GM19397 (cell line): ENCODE measurements at regions not wholly inside any gene's neighbourhood (a gene's known extent, or its start where the extent isn't known, plus 50 kb on each side); places are given as distances from the start of the nearest gene placed in this dataset.

ENCODE experiments used
- ATAC-seq: cut with Tn5 transposase; IDR thresholded peaks from one replicate; pipeline ENCODE4 v1.9.1; 2021; ENCODE audit warnings: mild to moderate bottlenecking, moderate library complexity; ENCODE audit not compliant: unreplicated experiment

DNA sequence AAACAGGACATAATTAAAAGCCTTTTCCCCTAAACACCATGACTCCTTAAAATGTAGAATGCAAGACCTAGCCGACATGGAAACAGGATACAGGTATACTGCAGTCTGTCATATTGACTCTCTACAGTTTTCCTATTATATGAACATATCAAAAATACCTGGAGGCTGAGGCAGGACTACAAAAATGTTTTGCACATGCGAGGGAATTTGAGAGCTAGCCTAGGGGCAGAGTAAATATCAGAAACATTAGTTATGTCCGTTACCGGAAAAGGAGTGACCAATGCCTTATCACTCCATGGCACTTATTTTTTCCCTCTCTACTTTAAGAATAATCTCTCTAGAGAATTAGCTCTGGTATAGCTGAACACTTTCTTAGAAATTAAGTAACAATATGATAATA, 732.3 kb downstream of the TUSC7 start:
- ATAC-seq: no peak

DNA sequence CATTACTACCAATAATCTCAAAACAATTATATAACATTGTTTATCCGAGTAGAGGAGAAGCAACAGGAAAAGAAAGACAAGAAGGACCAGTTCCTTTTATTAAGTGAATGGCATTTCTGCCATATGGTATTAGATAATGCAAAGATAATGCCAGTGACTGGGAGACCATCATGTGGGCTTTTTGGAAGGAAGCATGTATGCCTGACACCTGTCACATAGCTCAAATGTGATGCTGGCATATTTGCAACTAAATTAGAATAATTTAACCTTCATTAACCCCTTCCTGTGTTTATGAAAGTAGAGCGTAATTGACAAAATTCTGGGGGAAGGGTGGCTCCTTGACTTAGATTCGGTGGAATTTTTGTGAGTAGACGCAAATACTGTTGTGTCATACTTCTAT, 733.0 kb downstream of the TUSC7 start:
- ATAC-seq: no peak

DNA sequence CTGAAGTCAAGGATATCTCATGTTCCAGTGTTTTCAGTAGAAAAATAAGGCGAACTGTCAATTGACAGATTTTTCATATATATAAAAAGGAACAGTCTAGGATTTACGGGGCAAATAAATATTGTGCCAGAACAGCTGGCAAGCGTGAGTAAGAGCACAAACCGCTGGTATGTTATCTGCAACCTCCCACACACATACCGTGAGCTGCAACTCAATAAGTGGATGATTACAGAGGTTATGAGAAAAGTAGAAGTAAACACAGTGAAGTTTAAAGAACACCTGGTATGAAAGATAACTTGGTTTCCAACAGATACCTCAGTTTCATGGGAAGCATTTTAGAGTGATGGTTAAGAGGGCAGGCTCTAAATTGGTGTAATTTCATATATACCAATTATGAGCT, 733.4 kb downstream of the TUSC7 start:
- ATAC-seq: no peak

DNA sequence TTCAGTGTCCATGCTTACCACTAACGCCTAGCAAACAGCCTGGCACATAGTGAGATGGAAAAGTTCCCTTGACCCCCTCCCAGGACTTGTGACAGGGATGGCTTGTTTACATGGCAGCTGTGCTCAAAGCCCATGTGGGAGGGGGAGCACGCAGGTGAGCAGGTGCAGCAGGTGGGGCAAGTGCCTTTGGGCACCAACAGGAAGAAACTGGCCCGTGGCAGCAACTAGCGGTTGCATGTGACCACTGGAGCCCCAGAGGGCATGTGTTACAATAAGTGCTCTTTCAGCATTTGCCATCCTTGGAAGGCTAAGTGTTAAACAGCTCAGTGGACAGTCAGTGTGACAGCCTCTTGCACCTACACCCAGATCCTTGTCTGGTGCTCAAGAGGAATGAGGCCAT, 734.6 kb downstream of the TUSC7 start:
- no peak for ATAC-seq

DNA sequence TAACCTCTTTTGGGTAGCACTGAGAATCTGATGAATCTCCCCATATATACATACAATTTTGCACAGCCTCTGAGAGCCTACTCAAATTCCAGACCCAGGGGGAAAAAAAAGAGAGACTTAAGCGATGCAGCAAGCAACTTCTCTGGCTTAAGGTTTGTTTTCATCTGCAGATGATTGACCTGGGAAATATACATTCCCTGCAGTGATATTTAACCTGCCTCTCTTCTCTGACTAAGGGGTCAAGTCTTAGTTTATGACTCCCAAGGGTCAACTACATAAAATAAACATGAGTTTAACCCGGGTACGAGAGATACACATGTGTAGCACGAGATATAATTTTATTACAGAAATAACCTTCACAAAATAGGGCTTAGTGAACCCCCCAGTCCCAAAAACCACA, 737.8 kb downstream of the TUSC7 start:
- ATAC-seq: no peak

DNA sequence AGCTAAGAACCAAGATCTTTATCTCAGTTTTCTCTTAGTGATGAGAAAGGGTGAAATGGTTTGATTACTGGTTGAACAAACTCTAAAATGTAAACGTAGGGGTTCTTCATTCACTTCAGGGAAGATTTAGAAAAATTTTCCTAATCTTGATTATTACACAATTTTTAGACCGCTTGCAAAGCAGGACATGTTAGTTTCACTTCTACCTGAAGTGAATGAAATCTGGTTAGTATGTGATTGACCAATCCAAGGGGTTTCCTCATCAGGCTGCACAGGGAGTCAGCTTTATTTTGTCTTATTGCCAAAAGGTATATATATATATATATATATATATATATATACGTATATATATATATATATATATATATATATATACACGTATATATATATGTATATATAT, 740.4 kb downstream of the TUSC7 start:
- ATAC-seq: no peak

DNA sequence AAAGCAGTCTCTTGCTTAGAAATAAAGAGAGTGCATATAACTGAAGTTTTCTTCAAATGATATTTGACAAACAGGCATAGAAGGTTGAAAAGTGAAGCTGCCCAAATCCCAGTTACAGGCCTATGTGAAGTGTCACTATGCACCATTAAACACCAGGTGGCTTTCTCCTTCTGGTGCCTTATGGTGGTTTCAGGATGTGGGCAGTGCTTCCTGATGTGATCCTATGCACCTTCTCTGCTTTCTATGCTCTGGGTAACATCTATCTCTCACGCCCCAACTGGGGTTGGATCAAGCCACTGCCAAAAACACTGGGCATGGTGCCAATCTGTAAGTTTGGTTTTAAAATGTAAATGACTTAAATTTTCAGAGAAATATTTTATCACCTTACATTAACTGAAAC, 744.7 kb downstream of the TUSC7 start:
- ATAC-seq: no peak

DNA sequence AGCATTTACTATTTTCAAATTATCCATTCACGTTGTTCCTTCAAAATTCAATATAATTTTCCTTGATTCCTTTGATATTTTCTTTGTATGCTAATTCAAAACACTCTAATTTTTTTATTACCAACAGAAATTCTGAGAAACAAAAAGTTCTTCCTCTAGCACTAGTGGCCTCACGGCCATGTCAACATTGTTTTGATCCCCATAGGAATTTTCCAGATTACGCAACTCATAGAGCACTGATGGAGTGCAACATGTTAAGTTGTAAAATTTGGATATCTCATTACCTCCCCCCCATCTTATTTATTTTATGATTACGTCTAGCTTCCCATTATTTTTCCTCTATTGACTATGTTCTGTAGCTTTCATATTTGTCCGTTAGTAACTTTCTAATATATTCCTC, 745.3 kb downstream of the TUSC7 start:
- no peak for ATAC-seq

DNA sequence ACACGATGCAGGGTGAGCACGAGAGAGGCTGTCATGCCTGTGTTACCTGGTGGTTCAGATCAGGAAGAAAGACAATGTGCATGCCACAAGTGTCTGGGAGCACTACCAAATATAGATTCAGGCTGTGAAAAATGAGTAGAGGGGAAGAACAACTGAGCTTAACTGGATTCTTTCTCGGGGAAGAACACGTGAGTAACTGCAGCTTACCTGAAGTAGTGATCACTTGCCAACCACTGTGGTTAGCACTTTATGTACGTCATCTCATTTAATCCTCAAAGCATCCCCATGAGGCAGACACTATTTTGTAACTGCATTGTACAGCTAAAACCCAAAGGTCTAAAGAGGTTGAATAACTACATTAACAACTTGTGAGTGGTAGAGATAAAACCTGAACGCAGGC, 746.2 kb downstream of the TUSC7 start:
- ATAC-seq: no peak

DNA sequence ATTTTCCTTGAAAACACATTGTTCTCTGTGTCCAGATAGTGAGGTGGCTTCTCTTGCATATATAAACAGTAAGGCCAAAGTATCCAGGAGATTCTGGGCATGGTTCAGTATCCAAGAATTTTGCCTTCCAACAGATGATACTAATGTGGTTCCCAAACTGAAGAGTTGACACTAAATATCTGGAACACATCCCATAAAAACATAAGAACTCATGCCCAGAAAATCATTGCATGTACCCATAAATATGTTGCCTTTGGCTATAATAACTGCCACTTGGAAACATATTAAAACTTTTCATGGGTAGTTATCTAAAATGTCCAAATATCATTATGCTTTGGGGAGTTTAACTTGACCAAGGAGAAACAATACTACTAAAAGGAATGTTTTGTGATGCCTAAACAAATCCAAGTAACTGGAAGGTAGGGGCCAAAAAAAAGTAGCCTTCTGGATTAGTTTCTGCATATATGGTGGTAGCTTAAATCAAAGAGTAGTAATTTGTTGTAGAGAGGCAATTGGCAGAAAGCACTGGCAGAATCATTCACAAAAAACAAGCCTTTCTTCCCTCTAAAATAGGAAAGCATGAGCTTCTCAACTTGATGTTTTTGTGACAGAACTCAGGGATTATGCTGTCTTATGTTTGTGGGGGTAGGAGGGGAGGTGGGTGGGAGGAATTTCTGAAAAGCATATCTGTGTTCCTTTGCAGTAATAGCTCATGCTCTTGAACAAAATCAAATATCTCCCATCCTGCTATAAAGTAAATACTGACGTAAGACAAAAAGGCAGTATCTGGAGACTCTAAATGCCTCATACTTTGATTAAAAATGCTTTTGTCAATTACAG, 753.9 kb downstream of the TUSC7 start:
- ATAC-seq: no peak

DNA sequence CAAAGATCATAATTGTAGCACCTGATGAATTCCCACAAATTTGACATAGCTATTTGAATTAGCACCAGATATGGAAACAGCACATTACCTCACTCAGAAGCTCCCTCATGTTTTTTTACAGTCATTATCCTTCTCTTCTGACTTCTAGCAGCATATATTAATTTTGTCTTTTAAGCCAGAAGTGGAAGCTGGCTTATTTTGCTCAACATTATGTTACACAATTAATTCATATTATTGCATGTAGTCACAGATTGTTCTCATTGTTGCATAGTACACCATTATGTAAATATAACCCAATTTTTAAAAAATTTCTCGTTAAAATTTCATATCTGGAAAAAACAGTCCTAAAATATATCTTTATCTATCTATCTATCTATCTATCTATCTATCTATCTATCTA, 762.3 kb downstream of the TUSC7 start:
- ATAC-seq: no peak

DNA sequence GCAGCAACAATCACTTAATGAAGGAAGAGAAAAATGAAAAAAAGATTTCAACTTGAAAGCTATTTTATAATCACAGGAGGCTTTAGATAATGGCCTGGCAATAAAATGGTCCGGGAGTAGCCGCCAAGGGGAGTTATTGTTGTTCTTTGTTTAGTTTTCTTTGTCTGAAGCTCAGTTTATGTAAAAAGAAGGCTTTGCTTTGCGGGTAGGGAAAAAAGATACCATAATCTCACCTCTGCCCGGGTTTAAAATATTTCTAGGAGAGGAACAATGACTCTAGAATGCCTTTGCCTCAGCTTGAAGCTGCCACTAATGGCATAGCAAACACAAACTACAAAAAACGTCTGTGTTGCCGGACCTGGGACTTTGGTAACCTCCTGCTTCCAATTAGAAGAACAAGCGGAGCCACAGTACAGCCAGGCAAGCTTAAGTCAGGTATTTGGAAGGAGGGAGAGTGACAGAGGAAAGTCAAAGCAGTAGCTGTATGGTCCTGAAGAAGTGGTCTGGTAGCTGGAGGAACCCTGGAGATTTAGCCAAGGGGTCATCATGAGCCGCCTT, 764.5 kb downstream of the TUSC7 start:
- ATAC-seq: no peak

DNA sequence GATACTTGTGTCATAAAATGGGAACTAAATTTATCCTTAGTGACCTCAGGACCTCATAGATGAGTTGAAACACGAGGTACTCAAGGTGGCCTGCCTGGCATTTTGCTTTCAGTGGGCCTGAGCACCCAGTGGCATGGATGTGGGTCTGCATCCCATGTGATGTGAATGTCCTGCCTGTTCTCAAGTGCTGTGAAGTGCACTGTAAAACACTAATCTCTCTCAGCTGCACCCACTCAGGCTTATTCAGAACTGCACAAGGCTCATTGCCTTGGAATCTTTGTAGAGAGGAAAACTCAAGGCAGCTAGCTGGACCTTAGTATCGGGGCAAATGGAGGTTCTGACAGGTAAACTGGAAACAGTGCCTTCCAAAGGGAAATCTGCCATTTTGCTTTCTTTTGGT, 767.0 kb downstream of the TUSC7 start:
- ATAC-seq: no peak

DNA sequence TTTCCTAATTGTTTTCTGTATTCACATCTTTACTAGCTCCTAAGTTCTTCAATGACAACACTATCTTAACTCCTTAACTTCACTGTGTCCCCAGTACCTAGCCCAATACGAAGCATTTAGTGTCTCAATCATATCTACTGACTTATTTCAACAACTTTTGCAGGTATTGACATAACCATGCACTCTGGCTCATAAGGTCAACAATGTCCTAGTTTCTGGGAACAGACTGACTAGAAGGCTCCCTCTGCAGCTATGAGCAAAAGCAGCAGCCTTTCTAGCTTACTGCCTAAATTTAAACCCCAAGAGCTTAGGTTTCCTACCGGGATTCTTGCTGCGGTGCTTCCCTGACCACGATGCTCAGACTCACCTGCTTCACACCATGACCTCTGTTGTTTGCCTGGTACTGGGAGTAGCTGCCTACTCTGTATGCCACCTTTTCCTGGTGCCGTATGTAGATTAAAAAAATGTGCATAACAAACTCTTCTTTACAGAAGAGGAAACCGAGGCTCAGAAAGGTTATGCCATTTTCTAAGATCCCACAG, 767.7 kb downstream of the TUSC7 start:
- no peak for ATAC-seq

DNA sequence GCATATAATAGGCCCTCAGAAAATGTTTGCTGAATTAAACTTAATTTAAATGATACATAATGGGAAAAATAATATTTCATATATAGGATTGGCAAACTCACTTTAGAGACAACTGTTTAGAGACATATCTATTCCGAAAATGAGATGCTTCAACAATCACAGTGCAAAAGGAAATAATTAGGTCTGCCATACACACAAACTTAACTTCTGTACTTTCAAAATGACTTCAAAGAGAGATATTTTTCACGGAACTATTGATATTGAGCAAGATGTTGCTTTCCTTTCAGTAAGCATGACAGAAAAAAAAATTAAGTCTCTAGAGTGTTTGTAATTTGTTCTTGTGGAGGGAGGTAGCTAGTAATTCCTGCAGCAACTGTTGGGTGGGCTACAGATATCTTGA, 769.5 kb downstream of the TUSC7 start:
- no peak for ATAC-seq

DNA sequence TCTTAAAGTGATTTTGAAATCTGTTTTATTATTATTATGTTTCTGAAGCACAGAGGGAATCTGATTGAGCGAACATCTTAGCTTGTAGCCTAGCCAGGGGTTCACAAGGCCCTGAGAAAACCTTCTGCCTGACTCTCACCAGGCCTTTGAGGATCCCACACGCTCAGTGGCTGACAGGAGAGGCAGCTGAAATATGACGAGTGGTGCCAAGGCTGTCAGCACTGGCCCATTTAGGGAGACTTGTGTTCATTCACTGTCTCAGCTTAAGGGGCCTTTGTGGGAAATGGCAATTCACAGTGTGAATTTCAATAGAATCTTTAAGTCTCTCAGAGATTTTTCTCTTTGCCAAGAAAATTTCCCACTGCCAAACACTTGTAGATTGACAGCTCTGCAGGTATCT, 770.9 kb downstream of the TUSC7 start:
- no peak for ATAC-seq

DNA sequence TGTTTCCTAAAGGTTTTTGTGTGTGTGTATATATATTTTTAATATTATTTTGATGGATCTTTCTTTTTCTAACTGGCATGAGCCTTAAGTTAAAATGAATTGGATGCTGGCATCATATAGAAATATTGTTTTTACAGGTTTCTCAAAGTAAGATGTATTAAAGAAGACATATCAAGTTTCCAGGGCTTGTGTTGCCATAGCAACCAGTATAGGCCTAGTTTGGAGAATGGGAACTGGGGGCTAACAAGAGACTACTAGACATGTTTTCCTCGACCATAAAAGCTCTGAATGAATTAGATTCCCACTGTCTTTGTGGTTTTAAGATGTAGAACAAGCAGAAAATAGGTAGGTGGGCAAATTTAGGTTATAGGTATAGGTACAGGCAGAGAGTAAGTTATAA, 771.4 kb downstream of the TUSC7 start:
- no peak for ATAC-seq

DNA sequence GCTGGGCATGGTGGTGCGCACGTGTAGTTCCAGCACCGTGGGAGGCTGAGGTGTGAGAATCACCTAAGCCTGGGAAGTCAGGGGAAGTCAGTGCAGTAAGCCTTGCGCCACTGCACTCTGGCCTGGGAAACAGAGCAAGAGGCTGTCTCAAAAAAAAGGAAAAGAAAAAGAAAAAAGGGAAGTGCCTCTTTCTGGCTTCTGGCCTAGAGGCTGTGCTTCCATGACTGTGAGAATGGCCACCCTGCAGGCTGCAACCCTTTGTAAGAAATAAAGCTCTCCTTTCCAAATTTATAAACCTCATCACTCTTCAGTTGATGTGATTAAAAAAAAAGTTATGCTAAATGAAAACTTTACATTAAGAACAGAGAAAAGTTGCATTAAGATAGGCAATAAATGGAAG, 774.3 kb downstream of the TUSC7 start:
- no peak for ATAC-seq

DNA sequence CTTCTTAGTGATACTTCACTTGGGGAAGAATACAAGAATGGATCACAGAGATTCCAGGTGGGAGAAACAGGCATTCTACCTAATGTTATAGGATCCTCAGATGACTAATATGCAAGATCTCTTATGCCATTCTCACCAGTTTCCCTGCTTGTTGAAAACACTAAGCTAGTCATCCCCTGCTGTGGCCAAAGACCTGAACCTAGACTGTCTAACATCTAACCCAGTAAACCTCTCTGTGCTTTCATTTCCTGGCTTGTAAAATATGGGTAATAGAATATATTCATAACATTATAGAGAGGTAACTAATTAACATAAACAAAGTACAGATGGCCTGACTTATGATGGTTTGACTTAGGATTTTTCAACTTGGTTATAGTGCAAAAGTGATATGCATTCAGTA, 776.3 kb downstream of the TUSC7 start:
- ATAC-seq: no peak

DNA sequence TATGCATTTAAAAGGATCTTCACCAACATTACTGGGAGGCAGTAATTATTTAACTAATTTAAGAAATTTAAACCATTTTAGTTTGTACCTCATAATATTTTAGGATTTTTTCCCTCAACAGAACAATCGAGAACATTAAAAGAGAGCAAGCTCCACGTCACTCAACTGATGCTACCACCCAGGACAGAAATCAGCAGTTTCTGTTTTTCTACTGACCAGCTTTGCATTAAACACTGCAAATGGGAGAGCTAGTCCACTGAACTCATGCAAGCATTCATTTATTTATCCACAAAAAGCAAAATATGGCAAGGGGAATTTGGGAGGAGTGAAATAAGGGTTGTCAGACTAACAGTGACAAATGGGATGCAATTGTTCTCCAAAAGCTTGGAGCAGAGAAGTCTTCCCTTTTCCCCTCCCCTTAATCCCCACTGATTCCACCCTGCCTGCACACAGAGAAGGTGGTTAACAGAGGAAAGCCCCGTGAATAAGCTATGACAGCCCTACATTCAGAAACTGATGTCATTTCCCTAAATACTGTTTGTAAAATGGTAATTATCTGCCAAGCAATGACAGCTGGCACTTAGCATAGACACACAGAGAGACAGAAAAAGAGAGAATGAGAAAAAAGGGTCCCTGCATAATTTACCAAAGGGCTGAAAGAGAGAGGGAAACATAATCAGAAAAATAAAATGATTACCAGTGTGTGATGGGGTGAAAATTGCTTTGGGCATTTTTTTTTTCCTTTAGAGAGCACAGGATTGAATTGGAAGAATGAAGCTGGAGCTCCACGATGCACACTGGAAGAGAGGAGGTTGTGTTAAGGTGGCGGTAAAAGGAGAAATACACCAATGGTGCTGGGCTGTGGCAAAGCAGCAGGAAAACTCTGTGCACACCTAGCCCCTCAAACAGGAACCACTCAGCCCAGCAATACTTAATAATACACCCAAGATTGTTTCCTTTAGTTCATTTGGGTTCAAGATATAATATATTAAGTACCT, 777.4 kb downstream of the TUSC7 start:
- ATAC-seq: peak; percentile 77

DNA sequence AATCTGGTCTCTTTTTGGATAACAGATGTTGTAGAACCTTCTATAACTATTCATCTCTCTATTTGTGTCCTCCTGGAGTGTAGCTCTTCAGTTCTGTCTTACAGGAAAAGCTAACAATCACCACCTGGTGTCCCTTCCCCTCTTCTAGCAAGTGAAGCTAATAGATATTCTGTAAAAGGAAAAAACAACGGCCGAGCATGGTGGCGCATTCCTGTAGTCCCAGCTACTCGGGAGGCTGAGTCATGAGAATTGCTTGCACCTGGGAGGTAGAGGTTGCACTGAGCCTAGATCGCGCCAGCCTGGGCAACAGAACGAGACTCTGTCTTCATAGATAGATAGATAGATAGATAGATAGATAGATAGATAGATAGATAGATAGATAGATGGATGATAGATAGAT, 779.4 kb downstream of the TUSC7 start:
- no peak for ATAC-seq
